GM21390 (cell line): ENCODE measurements at regions not wholly inside any gene's neighbourhood (a gene's known extent, or its start where the extent isn't known, plus 50 kb on each side); places are given as distances from the start of the nearest gene placed in this dataset.

ENCODE experiments used
- ATAC-seq: cut with Tn5 transposase; IDR thresholded peaks from one replicate; pipeline ENCODE4 v1.9.1; 2021; ENCODE audit not compliant: unreplicated experiment

DNA sequence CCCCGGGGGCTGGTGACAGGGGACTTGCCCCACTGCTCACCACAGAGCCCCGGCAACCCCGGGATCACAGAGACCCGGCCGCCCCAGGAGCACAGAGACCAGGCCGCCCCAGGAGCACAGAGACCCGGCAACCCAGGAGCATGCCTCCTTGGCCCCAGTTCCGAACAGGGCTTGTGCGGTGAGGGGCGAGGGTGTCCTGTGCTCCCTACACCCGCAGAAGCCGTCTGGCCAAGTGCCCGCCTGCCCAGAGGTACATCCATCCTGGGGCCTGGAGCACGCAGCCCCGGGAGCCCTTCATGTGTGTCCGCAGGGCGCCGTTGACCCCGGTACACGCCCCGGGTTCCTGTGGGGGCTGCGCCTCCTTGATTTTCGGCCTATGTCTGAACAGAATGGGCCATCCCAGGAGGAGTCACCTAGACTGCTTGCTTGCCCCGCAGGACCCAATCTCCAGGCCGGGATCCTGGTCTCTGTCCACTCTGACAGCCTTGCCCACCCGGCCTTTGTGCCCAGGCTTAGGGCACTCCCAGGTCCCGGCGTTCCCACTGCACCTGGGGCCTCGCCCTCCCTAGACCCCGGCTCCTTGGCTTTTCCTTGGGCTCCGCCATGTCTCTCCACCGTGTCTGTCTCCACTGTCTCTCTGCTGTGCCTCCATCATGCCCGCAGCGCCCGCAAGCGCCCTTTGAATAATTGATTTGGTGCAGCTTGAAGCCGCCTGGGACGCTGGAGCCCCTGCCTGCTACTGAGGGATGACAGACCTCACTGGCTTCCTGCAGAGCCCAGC, 219.8 kb downstream of the ERMARD start:
- no peak for ATAC-seq

DNA sequence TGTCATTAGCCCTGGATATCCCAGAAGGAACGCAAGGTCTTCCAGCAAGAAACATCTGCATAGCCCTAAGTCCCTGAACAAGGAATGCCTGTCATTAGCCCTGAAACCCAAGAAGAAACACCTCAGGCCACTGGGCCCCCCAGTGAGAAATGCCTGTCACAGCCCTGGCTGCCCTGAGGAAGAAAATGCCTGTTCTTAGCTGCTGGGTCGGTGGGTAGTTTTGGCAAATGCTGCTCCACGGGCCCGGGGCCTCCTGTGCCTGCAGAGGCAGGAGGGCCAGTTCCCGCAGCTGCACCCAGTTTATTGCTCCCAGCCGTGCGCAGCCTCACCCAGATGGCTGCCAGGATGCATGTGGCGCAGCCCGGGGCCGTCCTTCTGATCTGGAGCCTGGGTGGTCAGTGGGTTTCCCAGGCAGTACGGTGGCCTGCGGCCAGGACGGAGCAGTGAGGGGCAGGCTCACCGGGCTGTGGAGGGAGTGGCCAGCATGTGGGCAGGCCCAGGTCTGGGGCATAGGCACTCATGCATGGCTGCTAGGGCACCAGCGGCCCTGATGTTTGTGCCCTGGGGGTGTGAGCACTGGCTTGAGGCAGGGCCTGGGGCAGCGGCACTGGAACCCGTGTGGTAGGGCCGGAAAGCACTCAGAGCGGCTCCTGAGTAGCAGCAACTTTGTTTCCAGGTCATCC, 219.0 kb downstream of the ERMARD start:
- ATAC-seq, result no peak

DNA sequence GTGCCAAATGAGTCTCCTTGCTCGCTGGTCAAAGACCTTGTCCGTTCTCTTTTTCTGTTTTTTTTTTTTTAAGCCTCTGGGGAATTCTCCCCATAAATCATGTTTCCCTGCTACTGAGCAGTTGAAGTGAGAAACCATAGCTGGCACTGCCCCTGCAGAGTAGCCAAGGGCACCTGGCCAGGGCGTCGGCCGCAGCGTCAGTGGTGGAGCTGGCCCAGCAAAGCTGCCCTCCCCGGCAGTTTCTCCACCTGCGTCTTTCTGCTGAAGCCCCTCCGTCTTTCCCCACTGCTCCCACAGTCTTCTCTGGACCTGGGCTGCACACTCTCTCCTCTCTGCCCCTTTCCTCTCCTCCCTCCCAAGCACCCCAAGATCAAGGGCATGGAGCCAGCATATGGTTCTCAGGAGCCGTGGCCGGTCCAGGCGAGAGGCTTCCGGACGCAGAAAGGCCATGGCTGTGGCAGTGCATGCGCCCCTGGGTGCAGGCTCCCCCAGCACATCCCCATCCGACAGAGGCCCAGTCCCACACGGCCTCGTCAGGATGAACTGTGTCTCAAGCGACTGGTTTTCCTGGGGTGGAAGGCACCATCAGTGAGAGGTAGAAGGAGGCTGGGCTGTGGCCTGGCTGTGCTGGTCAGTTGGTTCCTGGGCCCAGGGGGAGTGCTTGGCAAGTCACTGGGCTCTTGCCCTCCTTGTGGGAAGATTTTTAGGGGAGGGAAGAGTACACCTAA, 218.1 kb downstream of the ERMARD start:
- ATAC-seq, result no peak

DNA sequence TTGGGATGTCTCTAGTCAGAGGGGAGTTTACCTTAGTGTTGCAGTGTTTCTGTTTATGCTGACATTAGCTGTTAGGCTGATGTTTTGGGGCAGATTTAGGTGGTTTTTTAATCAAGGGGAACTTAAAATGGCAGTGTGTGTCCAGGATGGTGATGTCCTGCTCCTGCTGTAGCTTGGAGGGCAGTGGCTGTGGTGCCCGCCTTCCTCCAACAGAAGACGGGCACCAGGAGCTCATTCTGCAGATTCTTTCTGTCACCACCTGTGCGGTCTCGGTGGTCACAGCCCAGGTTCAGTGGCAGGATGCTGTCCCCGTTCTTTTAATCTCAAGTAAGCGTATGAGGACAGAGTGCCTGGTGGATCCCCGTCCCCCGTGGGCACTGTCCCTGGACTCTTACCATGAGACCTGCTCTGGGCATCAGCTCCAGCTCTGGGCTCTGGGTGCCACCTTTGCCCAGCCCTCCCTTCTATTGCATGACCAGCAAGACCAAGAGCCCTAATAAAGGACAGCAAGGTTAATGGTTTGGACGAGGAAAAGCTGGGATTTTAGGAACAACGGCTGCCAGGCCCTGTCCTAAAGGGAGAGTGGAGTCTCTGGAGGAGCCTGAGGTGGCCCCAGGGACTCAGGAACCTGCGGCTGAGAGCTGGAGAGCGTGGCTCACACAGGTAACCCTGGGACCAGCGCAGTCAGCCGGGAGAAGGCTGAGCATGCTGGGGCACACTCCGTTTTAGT, 217.3 kb downstream of the ERMARD start:
- ATAC-seq, result no peak

DNA sequence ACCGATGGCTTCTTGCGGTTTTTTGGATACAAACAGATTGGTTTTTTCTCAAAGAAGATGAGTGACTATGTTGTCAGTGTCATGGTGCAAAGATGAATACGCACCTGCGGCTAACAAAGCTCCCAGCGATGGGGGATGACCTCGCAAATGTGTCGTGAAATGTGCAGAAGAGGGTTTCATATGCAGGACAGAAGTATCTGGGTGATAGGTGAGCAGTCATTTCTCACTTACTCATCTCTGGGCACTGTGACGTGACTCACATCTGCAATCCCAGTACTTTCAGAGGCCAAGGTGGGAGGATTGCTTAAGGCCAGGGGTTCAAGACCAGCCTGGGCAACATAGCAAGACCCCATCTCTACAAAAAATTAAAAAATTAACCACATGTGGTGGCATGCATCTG, 216.3 kb downstream of the ERMARD start:
- ATAC-seq, result no peak

DNA sequence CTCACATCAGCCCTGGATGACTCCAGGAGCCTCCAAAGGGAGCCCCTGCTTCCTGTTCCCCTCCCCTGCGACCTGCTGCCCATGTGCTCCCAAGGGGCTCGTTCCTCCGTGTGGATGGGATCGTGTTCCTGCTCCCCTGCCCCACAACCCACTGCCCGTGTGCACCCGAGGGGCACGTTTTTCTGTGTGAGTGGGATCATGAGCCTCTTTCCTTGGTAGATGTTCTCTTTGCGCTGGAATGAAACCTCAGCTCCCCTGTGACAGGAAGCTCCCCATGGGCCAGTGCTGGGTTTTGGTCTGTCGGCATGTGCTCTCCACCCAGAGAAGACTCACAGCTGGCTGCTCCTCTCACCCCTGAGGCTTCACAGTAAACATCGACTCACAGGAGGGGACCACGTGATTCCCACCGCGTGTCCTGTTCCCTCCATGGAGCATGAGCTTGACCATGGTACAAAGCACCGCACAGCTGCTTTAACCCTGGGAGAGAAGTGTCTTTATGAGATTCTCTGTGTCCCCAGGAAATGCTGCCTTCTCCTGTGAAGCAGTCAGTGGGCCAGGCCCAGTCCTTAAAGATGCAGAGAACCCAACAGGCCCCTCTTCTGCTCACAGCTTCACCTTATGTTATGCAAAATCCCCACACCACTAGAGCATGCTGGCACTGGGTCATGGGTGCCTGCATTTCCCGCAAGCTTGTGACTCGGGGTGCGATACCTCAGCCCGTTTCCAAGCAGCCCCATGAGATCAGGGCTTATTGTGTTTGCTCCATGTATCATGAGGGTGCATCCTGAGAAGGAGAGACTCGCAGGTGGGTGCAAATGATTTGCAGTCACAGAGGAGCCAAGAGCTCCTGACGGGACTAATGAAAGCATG, 215.1 kb downstream of the ERMARD start:
- no peak for ATAC-seq

DNA sequence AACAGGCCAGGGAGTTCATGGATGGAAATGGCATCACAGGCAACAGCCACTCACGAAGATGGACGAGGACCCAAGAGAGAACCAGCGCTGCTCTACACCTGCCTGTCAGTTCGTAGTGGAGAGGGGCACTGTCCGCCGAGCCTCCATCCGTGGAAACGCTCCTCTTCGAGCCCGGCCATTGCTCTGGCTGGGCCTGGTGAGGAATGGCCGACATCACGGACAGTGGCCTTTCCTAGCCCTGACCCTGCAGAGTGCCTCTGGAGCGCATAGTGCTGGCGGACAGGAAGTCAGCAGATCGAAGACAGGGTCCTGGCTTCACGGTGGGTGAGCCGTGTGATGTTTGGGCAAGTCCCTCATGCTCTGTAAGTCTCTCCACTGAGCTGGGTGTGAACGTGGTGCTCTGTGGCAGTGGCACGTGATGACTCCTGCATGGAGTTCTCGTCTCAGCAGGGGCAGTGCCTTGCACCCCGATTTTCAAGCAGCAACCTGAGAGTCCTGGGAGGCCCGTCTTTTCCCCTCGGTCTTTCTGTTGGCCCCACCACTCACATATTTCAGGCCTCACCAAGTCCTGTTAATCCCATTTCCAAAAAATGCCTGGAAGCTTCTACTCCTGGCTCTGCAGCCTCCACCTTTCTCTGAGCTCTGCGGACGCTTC, 214.4 kb downstream of the ERMARD start:
- ATAC-seq, result no peak

DNA sequence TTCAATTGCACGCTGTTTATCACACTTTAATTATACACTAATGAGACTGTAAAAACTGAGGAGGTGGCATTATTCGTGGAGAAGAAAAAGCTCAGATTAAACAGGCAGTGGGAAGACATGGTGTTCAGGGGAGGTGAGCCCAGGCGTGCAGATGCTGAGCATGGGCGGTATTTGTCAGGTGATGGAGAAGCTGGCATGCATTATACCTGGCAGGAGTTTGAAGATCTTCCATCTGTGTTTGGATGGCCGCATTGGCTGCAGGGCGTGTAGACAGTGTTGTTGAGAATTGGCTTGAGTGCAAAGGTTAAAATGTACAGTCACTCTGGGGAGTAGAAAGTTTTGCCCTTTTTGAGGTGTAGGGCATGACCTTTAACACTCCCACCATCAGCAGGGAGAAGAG, 213.8 kb downstream of the ERMARD start:
- no peak for ATAC-seq

DNA sequence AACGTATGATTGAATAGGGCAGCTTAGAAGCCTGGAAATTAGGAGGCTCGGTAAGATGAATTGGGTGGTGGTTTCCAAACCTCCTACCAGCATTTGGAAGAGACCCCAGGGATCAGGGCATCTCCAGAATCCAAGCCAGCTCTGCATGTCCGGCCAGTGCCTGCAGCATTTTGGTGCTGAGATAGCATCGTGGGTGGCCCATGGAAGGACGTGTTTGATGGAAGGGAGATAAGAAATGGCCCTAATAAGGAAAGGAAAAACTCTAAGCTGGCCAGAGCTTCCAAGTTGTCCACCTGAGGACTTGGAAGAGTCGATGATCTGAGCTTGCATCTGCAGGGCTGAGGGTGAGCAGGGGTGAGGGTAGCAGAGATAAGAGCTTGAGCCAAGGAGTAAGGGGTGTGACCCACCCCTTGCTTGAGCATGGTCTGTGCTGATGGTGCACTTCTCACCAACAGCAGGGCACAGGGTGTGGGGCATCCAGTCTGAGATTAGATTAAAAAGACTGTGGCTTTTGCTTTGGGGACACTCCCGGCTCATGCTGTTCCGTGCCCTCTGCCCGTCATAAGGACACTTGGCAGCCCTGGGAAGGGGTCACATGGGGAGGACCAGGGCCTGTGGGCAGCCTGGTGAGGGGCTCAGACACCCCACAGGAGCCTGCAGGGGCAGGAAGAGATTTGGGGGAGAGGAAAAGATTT, 213.2 kb downstream of the ERMARD start:
- no peak for ATAC-seq

DNA sequence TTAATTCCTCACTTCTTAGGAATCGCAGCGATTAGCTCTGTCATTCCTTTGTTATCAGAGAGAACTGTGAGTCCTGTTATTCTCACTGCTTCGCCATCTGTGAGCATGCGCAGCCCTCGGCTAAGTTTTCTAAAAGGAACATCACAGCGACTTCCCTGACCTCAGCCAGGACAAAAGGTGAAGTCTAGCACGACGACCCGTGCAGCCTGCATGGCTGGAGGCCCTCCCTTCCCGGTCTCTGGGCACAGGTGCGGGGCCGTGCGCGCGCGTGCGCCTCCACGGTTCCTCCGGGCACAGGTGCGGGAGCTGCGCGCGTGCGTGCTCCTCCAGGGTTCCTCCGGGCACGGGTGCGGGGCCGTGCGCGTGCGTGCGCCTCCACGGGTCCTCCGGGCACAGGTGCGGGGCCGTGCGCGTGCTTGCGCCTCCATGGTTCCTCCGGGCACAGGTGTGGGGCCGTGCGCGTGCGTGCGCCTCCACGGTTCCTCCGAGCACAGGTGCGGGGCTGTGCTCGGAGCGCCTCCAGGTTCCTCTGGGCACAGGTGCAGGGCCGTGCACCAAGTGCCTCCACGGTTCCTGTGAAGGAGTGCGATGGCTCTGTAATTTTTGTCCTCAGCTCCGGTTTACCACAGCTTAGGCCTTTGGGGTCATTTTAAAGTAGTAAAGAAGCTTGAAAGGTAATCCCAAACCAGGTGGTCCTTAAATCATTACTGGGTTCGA, 212.3 kb downstream of the ERMARD start:
- no peak for ATAC-seq

DNA sequence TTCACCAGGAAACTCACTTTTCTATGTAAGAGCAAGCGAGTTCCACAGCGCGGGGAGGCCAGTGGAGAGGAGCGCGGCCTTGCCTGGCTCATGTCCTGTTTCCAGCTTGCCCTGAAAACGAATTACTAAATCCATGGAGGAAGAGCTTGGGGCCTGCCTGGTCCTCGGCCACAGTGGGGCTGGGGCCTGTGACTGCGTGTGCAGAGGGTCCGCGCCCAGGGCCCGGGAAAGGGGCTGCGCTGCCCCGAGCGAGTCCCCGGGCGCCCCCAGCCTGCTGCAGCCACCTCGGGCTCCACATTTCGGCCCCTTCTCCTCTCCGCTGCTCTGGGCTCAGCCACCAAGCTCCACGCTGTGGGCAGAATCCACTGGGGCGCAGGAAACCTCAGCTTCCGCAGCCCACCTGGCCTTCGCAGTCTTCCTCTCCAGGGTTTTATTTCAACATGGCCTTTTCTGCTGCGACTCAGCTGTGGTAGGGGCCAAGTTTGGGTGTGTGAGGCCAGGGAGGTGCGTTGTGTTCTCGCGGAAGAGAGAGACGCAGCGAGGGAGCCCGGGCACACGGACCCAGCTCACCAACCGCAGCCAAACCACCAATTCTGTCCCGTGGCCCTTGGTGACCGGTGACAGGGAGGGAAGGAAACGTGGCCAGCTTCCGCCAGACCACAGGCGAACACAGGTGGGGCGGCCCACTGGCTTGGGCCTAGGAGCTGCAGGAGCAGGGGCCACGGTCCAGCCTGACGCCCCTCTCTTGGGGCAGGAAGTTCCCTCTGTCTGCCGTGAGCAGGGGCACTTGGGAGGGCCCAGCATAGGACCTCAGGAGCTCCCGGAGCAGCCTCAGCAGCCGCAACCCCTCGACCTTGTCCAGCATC, 211.4 kb downstream of the ERMARD start:
- ATAC-seq, result no peak

DNA sequence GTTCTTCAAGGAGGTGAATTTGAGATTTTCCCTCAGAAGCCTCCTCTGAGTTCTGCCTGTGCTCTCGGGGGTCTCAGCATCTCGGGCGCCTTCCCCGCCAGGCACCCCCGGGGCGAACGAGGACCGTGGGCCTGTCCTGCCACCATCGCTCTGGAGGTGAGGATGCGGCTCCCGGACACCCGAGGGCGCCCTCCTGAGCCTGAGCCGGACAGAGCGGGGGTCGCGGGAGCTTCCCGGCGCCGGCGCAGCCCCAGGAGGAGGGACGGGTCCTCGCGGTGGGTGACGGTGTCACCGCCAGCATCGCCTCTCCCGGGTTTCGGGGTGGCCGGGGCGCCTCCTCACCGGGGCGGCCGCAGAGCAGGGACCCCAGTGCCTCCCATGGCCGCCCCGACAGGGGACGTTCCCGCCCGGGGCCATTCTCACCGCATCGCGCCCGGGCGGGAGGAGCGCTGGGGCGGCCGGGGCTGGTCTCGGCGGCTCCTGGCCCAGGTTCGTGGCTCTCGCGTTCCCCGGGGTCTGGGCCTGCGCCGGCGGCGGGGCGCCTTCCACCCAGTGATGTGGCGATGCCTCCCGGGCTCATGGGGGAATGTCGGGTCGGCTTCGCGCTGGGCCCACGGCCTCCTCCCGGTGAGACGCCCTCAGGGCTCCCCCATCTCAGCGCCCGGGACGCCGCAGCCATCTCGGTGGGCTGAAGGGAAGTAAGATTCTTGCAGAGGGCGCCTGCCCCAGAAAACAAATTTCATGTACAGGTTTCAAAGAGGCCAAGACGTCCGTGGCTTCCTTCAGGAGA, 210.5 kb downstream of the ERMARD start:
- no peak for ATAC-seq

DNA sequence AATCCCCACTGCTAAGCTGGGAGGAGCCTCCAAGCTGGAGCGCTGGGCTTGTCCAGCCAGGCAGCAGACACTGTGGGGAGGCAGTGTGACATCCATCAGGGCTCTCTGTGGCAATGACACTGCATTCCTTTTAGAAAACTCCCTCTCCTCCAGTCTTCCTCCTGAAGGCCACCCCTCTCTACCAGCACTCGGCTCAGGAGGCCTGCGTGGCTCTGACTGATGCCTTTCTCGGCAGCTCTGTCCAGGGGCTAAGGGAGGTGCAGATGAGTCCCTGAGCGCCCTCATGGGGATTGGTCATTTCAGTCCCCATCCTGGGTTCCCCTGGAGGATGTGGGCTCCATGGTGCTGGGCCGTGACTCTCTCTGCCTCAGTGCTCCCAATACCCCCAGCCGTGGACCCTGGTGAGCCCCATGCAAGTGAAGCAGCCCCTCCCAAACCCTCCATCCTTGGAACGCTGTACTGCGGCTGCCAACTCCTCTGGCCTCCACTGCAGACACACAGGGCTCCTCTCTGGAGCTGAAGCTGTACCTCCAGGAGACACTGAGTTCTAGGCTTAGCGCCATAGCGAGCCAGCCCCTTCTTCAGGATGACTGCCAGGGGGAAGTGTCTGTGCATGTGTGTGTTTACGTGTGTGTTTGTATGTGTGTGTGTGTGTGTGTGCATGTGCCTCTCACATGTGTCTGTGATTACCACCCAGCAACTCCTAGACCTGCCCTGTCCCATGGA, 209.6 kb downstream of the ERMARD start:
- ATAC-seq, result no peak

DNA sequence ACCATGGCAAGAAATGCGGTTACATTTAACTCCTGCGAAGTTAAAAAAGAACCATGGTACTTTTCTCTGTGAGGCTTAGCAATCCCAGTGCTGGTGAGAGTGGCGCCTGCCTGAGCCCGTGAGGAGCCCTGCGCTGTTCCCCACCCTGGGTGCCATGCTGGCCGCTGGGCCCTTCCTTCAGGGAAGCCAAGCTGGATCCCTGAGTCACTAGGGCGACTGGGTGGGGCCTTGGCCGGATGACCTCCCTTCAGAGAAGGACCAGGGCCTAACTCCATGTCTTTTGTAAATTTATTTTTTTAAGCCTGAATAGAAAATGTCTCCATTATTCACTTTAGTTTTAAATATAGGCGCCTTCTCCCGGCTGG, 209.1 kb downstream of the ERMARD start:
- ATAC-seq, result no peak

DNA sequence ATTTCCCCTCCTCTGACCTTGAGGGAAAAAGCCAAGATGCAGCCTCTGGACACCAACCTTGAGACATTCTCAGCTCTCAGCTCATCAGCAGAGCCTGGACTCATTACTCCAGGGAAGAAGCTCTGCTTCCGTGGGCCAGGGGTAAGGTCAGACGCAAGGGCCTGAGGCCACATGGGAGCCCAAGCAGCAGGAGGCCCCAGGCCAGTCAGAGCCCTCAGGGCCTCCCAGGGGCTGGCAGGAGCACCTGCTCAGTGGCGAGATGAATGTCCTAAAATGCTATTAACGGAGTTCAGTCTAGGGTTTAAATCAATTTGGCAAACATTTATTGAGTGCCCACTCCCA, 208.6 kb downstream of the ERMARD start:
- no peak for ATAC-seq
